ENCODE measurements at regions not wholly inside any gene's neighbourhood (a gene's known extent, or its start where the extent isn't known, plus 50 kb on each side); places are given as distances from the start of the nearest gene placed in this dataset.

DNA sequence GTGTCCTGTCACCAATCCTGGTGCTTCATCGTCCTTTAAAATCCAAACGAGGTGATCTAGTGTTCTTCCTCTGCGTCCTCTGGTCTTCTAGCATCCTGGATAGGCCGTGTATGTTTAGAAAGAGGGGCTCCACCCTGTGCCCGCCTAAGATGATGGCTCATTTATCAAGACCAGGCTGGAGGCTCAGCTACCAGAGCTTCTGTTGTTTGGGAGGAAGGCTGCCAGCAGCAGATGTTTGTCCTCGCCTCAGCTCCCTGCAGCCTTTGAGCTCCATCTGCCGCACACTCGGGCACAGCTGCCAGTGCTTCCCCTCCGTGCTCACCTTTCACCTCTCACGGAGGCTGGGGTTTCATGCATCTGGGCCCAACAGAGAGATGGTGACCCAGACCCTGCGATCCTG is 954.7 kb upstream of the RBFOX1 start:
- Mint-ChIP-seq H3K4me3 (no peak overlapping the region), H3K4me1 (ENCODE audit: unreplicated experiment) (peaks cover 4% of the 10 kb centered on the region), H3K36me3 (no peaks in the 10 kb centered on the region), H3K9me3 (no peaks in the 10 kb centered on the region), H3K27me3 (no peaks in the 10 kb centered on the region), H3K27ac (no peak overlapping the region)
- TF ChIP-seq CTCF (conservative IDR thresholded peaks at IDR 0.05) = no peak
- DNase-seq (ENCODE audit: extremely low spot score, unreplicated experiment) = no peak

- H3K9me3 Mint-ChIP-seq = no peaks in the 10 kb centered on the region
- H3K36me3 Mint-ChIP-seq = no peaks in the 10 kb centered on the region
- TF ChIP-seq CTCF (conservative IDR thresholded peaks at IDR 0.05) = no peak
- H3K27me3 Mint-ChIP-seq = no peaks in the 10 kb centered on the region
- H3K27ac Mint-ChIP-seq = no peak overlapping the region
- H3K4me1 Mint-ChIP-seq (ENCODE audit: unreplicated experiment) = peaks cover 4% of the 10 kb centered on the region
- no peak overlapping the region for H3K4me3 Mint-ChIP-seq
- DNase-seq (ENCODE audit: extremely low spot score, unreplicated experiment) = no peak
Measured at GRCh38 chr16:6375465-6376075, 957.1 kb upstream of the RBFOX1 start.

DNA sequence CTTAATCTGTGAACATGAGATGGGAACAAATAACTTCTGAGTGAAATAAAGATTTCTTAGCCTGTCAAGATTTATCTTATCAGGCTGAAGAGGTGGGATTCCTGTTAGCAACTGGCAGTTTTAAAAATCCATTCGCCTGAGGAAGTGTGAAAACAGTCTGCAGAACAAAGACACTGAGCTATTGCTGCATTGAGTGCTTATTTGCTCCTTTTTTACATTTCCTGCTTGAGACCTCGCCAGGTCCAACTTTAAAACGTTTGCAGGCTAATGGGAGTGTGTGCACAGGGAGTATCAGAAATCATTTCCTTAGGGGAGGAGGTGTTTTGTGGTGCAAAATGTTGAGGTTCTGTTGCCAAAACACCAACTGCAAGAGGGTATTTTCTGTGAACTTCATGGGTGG is 957.8 kb upstream of the RBFOX1 start:
- Mint-ChIP-seq H3K36me3 (no peaks in the 10 kb centered on the region), H3K4me3 (no peak overlapping the region), H3K4me1 (ENCODE audit: unreplicated experiment) (peaks cover 4% of the 10 kb centered on the region), H3K27me3 (no peaks in the 10 kb centered on the region), H3K9me3 (no peaks in the 10 kb centered on the region), H3K27ac (no peak overlapping the region)
- no peak for DNase-seq (ENCODE audit: extremely low spot score, unreplicated experiment)
- no peak for TF ChIP-seq CTCF (conservative IDR thresholded peaks at IDR 0.05)

- peaks cover 5% of the 10 kb centered on the region for H3K9me3 Mint-ChIP-seq
- no peaks in the 10 kb centered on the region for H3K27me3 Mint-ChIP-seq
- no peak overlapping the region for H3K27ac Mint-ChIP-seq
- TF ChIP-seq CTCF (conservative IDR thresholded peaks at IDR 0.05) = no peak
- H3K36me3 Mint-ChIP-seq = no peaks in the 10 kb centered on the region
- DNase-seq (ENCODE audit: extremely low spot score, unreplicated experiment) = no peak
- no peaks in the 10 kb centered on the region for H3K4me1 Mint-ChIP-seq (ENCODE audit: unreplicated experiment)
- H3K4me3 Mint-ChIP-seq = no peak overlapping the region
Measured at GRCh38 chr16:6364846-6365245, 967.8 kb upstream of the RBFOX1 start.

DNA sequence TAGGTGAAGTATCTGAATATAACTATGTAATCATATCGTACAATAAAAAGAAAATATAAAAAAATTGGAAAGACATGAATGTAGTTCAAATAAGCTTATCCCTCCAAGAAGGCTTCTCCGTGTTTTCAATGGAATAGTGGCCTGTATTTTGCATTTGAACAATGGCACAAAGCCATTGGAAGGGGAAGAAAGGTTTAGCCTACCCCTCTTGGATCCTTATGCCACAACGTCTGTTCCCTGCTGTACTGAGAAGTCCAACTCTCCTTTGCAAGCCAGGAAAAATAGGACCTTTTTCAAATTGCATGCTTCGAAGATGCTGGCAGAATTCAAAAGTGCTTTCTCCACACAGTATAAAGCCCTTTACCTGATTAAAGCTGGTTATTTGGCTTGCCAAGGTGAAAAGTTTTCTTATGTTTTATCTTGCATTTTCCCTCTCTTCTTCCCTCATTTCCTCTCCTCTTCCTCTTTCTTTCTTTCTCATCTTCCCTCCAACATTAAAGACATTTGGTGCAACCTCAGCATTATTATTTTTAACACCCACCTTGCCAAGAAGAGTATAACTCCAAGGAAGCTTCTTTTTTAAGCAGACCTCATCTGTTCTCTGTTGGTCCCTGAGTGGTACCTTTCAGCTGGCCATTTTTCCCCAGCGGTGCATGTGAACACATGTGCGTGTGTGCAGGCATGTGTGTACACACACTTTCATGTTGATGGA is 968.6 kb upstream of the RBFOX1 start:
- Mint-ChIP-seq H3K27ac (no peak overlapping the region), H3K4me1 (ENCODE audit: unreplicated experiment) (no peaks in the 10 kb centered on the region), H3K27me3 (no peaks in the 10 kb centered on the region), H3K9me3 (peaks cover 5% of the 10 kb centered on the region), H3K36me3 (no peaks in the 10 kb centered on the region), H3K4me3 (no peak overlapping the region)
- DNase-seq (ENCODE audit: extremely low spot score, unreplicated experiment) = no peak
- no peak for TF ChIP-seq CTCF (conservative IDR thresholded peaks at IDR 0.05)
